Tibial nerve (tissue), 4 donors: ENCODE measurements at regions not wholly inside any gene's neighbourhood (a gene's known extent, or its start where the extent isn't known, plus 50 kb on each side); places are given as distances from the start of the nearest gene placed in this dataset.

Source experiments
- DNase-seq, 2 donors: peaks; one replicate each; pipeline ENCODE4 v3.0.0-alpha.2; 2019; ENCODE audit warnings: low spot score in 2 of 2
- H3K27ac ChIP-seq, 4 donors: fragments of 200-600 bp; sonication (generic) in 3 of 4; one replicate each; pipeline ENCODE4 v1.5.1; 2017 to 2019; ENCODE audit warnings: mild to moderate bottlenecking in 1 of 4
- H3K27me3 ChIP-seq, 2 donors: fragments of 200-600 bp; sonication (generic) in 1 of 2; one replicate each; pipeline versions ENCODE4 v1.5.1 to v1.6.0; 2017 to 2019
- H3K36me3 ChIP-seq, 3 donors: fragments of 200-600 bp; sonication (generic); one replicate each; pipeline ENCODE4 v1.5.1; 2018 to 2019
- H3K4me1 ChIP-seq, 4 donors: fragments of 200-600 bp; sonication (generic) in 3 of 4; one replicate each; pipeline ENCODE4 v1.5.1; 2017 to 2019
- H3K4me3 ChIP-seq, 4 donors: fragments of 200-600 bp; sonication (generic) in 3 of 4; one replicate each; pipeline ENCODE4 v1.5.1; 2017 to 2019; ENCODE audit warnings: mild to moderate bottlenecking in 1 of 4, moderate library complexity in 1 of 4
- H3K9me3 ChIP-seq, 4 donors: fragments of 200-600 bp; sonication (generic) in 3 of 4; one replicate each; pipeline ENCODE4 v1.5.1; 2017 to 2019
- CTCF ChIP-seq, 5 experiments: fragments of 200-600 bp in 3 of 5; fragments of 450-650 bp in 2 of 5; sonication (generic) in 3 of 5; IDR thresholded peaks; one replicate each; pipeline ENCODE4 v1.5.1; 2016 to 2019; ENCODE audit warnings: antibody characterized with exemption in 5 of 5, mild to moderate bottlenecking in 3 of 5, moderate library complexity in 2 of 5
- EP300 ChIP-seq, 2 donors: sonication (generic); formaldehyde crosslinking; IDR thresholded peaks; one replicate each; pipeline ENCODE4 v1.6.1; 2017; ENCODE audit warnings: antibody characterized with exemption in 2 of 2, mild to moderate bottlenecking in 1 of 2
- POLR2A ChIP-seq, 2 donors: fragments of 450-650 bp; IDR thresholded peaks; one replicate each; pipeline ENCODE4 v1.6.1; 2017; ENCODE audit warnings: antibody characterized with exemption in 2 of 2, mild to moderate bottlenecking in 2 of 2, moderate library complexity in 2 of 2
- WGBS, 2 donors: methylation state at CpG; one replicate each; pipeline ENCODE4 v1.1.5; 2018; 5-methylcytosine and 5-hydroxymethylcytosine counted together

- H3K27ac ChIP-seq = no peak overlapping the region
- DNase-seq = no peak
- no peak for TF ChIP-seq CTCF (IDR thresholded peaks at IDR 0.05)
- TF ChIP-seq EP300 (IDR thresholded peaks at IDR 0.05) = no peak
- no peak for TF ChIP-seq POLR2A (IDR thresholded peaks at IDR 0.05)
- H3K9me3 ChIP-seq = no peaks in the 10 kb centered on the region
- H3K4me3 ChIP-seq = no peak overlapping the region
- no peaks in the 10 kb centered on the region for H3K4me1 ChIP-seq
- WGBS, 2 donors = 54 to 56% methylated on average over 3 of the region's 3 CpGs
- H3K36me3 ChIP-seq = no peaks in the 10 kb centered on the region
- H3K27me3 ChIP-seq = no peaks in the 10 kb centered on the region
Measured at GRCh38 chr2:66805968-66806367, 371.0 kb downstream of the MEIS1 start.

GRCh38 chr2:66813525-66813924, 378.6 kb downstream of the MEIS1 start:
- no peak for DNase-seq
- Histone ChIP-seq H3K9me3 (peaks cover 0 to 4% (median 0%) of the 10 kb centered on the region in 4 donors), H3K27me3 (no peaks in the 10 kb centered on the region), H3K36me3 (no peaks in the 10 kb centered on the region), H3K4me3 (no peak overlapping the region), H3K4me1 (no peaks in the 10 kb centered on the region), H3K27ac (no peak overlapping the region)
- WGBS, 2 donors = 15 to 25% methylated on average over 1 of the region's 1 CpG
- TF ChIP-seq EP300 (IDR thresholded peaks at IDR 0.05) (no peak), POLR2A (IDR thresholded peaks at IDR 0.05) (no peak), CTCF (IDR thresholded peaks at IDR 0.05) (no peak)

- WGBS, 2 donors = 85 to 89% methylated on average over 2 of the region's 2 CpGs
- no peak overlapping the region for H3K27ac ChIP-seq
- no peak for DNase-seq
Measured at GRCh38 chr2:66813976-66814375, 379.1 kb downstream of the MEIS1 start.

GRCh38 chr2:66814916-66815315, 380.0 kb downstream of the MEIS1 start:
- Histone ChIP-seq H3K27me3 (no peaks in the 10 kb centered on the region), H3K4me1 (no peaks in the 10 kb centered on the region), H3K9me3 (peaks cover 0 to 14% (median 3%) of the 10 kb centered on the region in 4 donors), H3K36me3 (no peaks in the 10 kb centered on the region), H3K27ac (no peak overlapping the region), H3K4me3 (no peak overlapping the region)
- no peak for DNase-seq
- 81 to 88% methylated on average over 1 of the region's 1 CpG for WGBS, 2 donors
- TF ChIP-seq EP300 (IDR thresholded peaks at IDR 0.05) = no peak

More at GRCh38 chr2:66813976-66814375, 379.1 kb downstream of the MEIS1 start:
- Histone ChIP-seq H3K4me3 (no peak overlapping the region), H3K4me1 (no peaks in the 10 kb centered on the region), H3K36me3 (no peaks in the 10 kb centered on the region), H3K9me3 (peaks cover 0 to 9% (median under 1%) of the 10 kb centered on the region in 4 donors), H3K27me3 (no peaks in the 10 kb centered on the region)
- TF ChIP-seq CTCF (IDR thresholded peaks at IDR 0.05) (no peak), POLR2A (IDR thresholded peaks at IDR 0.05) (no peak), EP300 (IDR thresholded peaks at IDR 0.05) (no peak)

- H3K4me3 ChIP-seq = no peak overlapping the region
- H3K9me3 ChIP-seq = peaks cover 0 to 14% (median 3%) of the 10 kb centered on the region in 4 donors
- H3K4me1 ChIP-seq = no peaks in the 10 kb centered on the region
- DNase-seq = no peak
- TF ChIP-seq POLR2A (IDR thresholded peaks at IDR 0.05) = no peak
- no peak for TF ChIP-seq CTCF (IDR thresholded peaks at IDR 0.05)
- no peak for TF ChIP-seq EP300 (IDR thresholded peaks at IDR 0.05)
- no peaks in the 10 kb centered on the region for H3K36me3 ChIP-seq
- no peaks in the 10 kb centered on the region for H3K27me3 ChIP-seq
- no peak overlapping the region for H3K27ac ChIP-seq
- 89 to 93% methylated on average over 4 of the region's 4 CpGs for WGBS, 2 donors
Measured at GRCh38 chr2:66815886-66816285, 381.0 kb downstream of the MEIS1 start.

GRCh38 chr2:66821168-66821567, 386.2 kb downstream of the MEIS1 start:
- H3K27me3 ChIP-seq = no peaks in the 10 kb centered on the region
- peaks cover 0 to 14% (median 3%) of the 10 kb centered on the region in 4 donors for H3K9me3 ChIP-seq
- H3K4me3 ChIP-seq = no peak overlapping the region
- no peaks in the 10 kb centered on the region for H3K4me1 ChIP-seq
- DNase-seq = no peak
- H3K36me3 ChIP-seq = no peaks in the 10 kb centered on the region
- H3K27ac ChIP-seq = no peak overlapping the region
- TF ChIP-seq EP300 (IDR thresholded peaks at IDR 0.05) (no peak), CTCF (IDR thresholded peaks at IDR 0.05) (no peak), POLR2A (IDR thresholded peaks at IDR 0.05) (no peak)
- WGBS, 2 donors = 90 to 97% methylated on average over 4 of the region's 4 CpGs
